ENCODE measurements at regions not wholly inside any gene's neighbourhood (a gene's known extent, or its start where the extent isn't known, plus 50 kb on each side); places are given as distances from the start of the nearest gene placed in this dataset.

- ATAC-seq (no peak), DNase-seq (no peak)
- H3K4me1 ChIP-seq = no peaks in the 10 kb centered on the region
- H3K4me3 ChIP-seq = no peak overlapping the region
- peaks cover 3% of the 10 kb centered on the region for H3K27me3 ChIP-seq (ENCODE audit: low read depth)
- TF ChIP-seq, protein P1, sequence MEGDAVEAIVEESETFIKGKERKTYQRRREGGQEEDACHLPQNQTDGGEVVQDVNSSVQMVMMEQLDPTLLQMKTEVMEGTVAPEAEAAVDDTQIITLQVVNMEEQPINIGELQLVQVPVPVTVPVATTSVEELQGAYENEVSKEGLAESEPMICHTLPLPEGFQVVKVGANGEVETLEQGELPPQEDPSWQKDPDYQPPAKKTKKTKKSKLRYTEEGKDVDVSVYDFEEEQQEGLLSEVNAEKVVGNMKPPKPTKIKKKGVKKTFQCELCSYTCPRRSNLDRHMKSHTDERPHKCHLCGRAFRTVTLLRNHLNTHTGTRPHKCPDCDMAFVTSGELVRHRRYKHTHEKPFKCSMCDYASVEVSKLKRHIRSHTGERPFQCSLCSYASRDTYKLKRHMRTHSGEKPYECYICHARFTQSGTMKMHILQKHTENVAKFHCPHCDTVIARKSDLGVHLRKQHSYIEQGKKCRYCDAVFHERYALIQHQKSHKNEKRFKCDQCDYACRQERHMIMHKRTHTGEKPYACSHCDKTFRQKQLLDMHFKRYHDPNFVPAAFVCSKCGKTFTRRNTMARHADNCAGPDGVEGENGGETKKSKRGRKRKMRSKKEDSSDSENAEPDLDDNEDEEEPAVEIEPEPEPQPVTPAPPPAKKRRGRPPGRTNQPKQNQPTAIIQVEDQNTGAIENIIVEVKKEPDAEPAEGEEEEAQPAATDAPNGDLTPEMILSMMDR (IDR thresholded peaks at IDR 0.05) = no peak
- intact Hi-C loops (cut with DNase I) = no loop called here
- H3K36me3 ChIP-seq = no peaks in the 10 kb centered on the region
- H3K9me3 ChIP-seq = no peaks in the 10 kb centered on the region
- no peak overlapping the region for H3K27ac ChIP-seq
Observed at GRCh38 chr18:78904179-78904531, 75.5 kb upstream of the SALL3 start.

DNA sequence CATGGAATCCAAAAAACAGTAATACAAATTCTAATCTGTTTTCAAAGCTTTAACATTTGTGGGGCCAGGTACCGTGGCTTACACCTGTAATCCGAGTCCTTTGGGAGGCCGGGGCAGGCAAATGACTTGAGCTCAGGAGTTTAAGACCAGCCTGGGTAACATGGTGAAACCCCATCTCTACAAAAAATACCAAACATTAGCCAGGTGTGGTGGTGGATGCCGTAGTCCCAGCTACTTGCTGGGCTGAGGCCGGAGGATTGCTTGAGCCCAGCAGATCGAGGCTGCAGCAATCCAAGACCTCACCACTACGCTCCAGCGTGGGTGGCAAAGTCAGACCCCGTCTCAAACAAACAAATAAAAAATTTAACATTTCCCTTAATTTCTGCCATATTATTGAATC lies 74.3 kb upstream of the SALL3 start:
- Histone ChIP-seq H3K27me3 (ENCODE audit: low read depth) (peaks cover 3% of the 10 kb centered on the region), H3K36me3 (no peaks in the 10 kb centered on the region), H3K27ac (no peak overlapping the region), H3K9me3 (no peaks in the 10 kb centered on the region), H3K4me1 (no peaks in the 10 kb centered on the region), H3K4me3 (no peak overlapping the region)
- intact Hi-C loops (cut with DNase I) = no loop called here
- TF ChIP-seq, protein P1 (IDR thresholded peaks at IDR 0.05) = no peak
- ATAC-seq = no peak
- DNase-seq = no peak

DNA sequence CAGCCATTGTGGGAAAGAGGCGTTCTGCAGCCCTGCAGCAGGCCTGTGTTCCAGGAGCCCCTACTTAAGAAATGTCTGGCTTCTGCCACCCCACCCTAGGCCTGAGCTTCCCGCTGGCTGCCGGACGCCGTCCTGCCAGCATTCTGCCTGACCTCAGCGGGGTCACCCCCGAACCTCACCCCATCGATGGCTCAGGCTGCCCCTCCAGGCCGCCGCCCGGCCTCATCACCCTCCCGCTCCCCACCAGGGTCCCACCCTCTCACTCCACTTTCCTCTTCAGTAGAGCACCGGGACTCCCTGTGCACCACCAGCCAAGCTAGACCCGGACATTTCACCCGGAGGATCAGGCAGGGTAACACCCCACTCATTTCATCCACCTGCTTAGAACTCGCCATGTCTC lies 73.6 kb upstream of the SALL3 start:
- TF ChIP-seq, protein P1 (IDR thresholded peaks at IDR 0.05) = no peak
- ATAC-seq = no peak
- intact Hi-C loops (cut with DNase I) = no loop called here

GRCh38 chr18:78908462-78909260 lies 71.0 kb upstream of the SALL3 start:
- Histone ChIP-seq H3K9me3 (no peaks in the 10 kb centered on the region), H3K27ac (no peak overlapping the region), H3K4me1 (no peaks in the 10 kb centered on the region), H3K27me3 (ENCODE audit: low read depth) (peaks cover 9% of the 10 kb centered on the region), H3K36me3 (no peaks in the 10 kb centered on the region), H3K4me3 (no peak overlapping the region)
- DNase-seq = no peak
- intact Hi-C loops (cut with DNase I) = no loop called here
- TF ChIP-seq, protein P1 (IDR thresholded peaks at IDR 0.05) = no peak
- no peak for ATAC-seq

More for the DNA sequence above, 73.6 kb upstream of the SALL3 start:
- Histone ChIP-seq H3K27ac (no peak overlapping the region), H3K4me3 (no peak overlapping the region), H3K36me3 (no peaks in the 10 kb centered on the region), H3K9me3 (no peaks in the 10 kb centered on the region), H3K4me1 (no peaks in the 10 kb centered on the region), H3K27me3 (ENCODE audit: low read depth) (peaks cover 3% of the 10 kb centered on the region)
- DNase-seq = no peak

- no peak overlapping the region for H3K4me3 ChIP-seq
- H3K4me1 ChIP-seq = no peaks in the 10 kb centered on the region
- DNase-seq (no peak), ATAC-seq (no peak)
- no peaks in the 10 kb centered on the region for H3K9me3 ChIP-seq
- intact Hi-C loops (cut with DNase I) = no loop called here
- no peak overlapping the region for H3K27ac ChIP-seq
- H3K36me3 ChIP-seq = no peaks in the 10 kb centered on the region
- TF ChIP-seq, protein P1 (IDR thresholded peaks at IDR 0.05) = no peak
- peaks cover 16% of the 10 kb centered on the region for H3K27me3 ChIP-seq (ENCODE audit: low read depth)
Observed at GRCh38 chr18:78911751-78912283, 67.8 kb upstream of the SALL3 start.

Data from lower lobe of right lung (tissue), 2 donors.